Heart left ventricle (tissue), 13 donors: ENCODE measurements at regions not wholly inside any gene's neighbourhood (a gene's known extent, or its start where the extent isn't known, plus 50 kb on each side); places are given as distances from the start of the nearest gene placed in this dataset.

Experiments used
- CTCF ChIP-seq, 12 donors: fragments of 200-600 bp; sonication (generic) in 4 of 12; IDR thresholded peaks; one replicate each; pipeline versions ENCODE4 v1.5.0 to v1.8.0; 2018 to 2022; ENCODE audit warnings: antibody characterized with exemption in 12 of 12, mild to moderate bottlenecking in 5 of 12
- POLR2A ChIP-seq, 2 donors: fragments of 450-650 bp; IDR thresholded peaks; one replicate each; pipeline ENCODE4 v1.6.1; 2017; ENCODE audit warnings: antibody characterized with exemption in 2 of 2, mild to moderate bottlenecking in 2 of 2, moderate library complexity in 2 of 2
- donor health status: ischemic (EF 13 %, LVEDD 7.1; RV severe dilation, severe dysfunction).
- donor health status: DM: no; HTN: yes; CAD: no.
- donor health status: DM: no; HTN: no; CAD: no.
- donor health status: ischemic (EF 25% LVEDD 6.9; RV normal size, moderate dysfunction).
- donor health status: ischemic (EF 25% LVEDD 5.7; RV mildly dilated, moderate dysfunction).
- donor health status: ischemic (EF 35%, LVEDD 5.7; RV mildly dilated, moderate dysfunction).
- donor health status: nonischemic (EF 11% LVEDD 7.7; RV severe dilation, severe dysfunction).
- donor health status: DM: yes; HTN: yes; CAD: no.
- donor health status: PGD.
- donor health status: ischemic (EF 29% LVEDD 5.4; RV normal size, mild dysfunction).
- donor health status: nonischemic (EF 23%, LVEDD 6.1; RV moderate dilation, normal function).

DNA sequence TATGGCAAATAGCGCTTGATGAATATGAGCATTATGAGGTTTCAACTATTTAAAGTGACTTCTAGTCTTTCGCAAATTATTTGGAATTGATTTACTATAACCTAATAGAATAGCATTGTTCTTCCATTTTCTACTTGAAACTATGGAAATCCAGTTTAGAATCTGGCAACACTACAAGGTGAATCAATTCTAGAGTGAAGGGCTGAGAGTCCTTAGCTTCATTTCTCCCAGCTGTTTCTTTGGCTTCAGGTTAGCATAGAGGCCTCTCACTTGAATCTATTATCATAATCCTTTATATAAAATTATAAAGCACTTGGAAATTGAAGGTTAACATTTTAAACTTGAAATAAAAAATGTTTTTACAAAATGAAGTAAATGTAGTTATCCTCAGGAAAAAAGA is 318.8 kb downstream of the CCDC85A start:
- no peak for TF ChIP-seq CTCF (IDR thresholded peaks at IDR 0.05)
- no peak for TF ChIP-seq POLR2A (IDR thresholded peaks at IDR 0.05)
